Upper lobe of right lung (tissue), 1 donor: ENCODE measurements at regions not wholly inside any gene's neighbourhood (a gene's known extent, or its start where the extent isn't known, plus 50 kb on each side); places are given as distances from the start of the nearest gene placed in this dataset.
A peak's percentile ranks its signal among the peaks of the same experiment; 100 is the strongest.

ENCODE experiments used
- ATAC-seq: fragments of 200-7000 bp; cut with Tn5 transposase; one replicate; pipeline ENCODE4 v1.9.1; 2020; ENCODE audit warnings: mild to moderate bottlenecking, moderate library complexity
- DNase-seq: peaks from one replicate; pipeline ENCODE4 v3.0.0-alpha.2; 2020
- H3K27ac ChIP-seq: fragments of 200-600 bp; one replicate; pipeline ENCODE4 v1.8.0; 2022
- H3K27me3 ChIP-seq: fragments of 200-600 bp; one replicate; pipeline ENCODE4 v1.8.0; 2022; ENCODE audit warnings: mild to moderate bottlenecking
- H3K36me3 ChIP-seq: fragments of 200-600 bp; one replicate; pipeline ENCODE4 v1.8.0; 2022
- H3K4me1 ChIP-seq: fragments of 200-600 bp; one replicate; pipeline ENCODE4 v1.8.0; 2022
- H3K4me3 ChIP-seq: fragments of 200-600 bp; one replicate; pipeline ENCODE4 v1.8.0; 2022; ENCODE audit warnings: mild to moderate bottlenecking
- H3K9me3 ChIP-seq: fragments of 200-600 bp; one replicate; pipeline ENCODE4 v1.8.0; 2022
- intact Hi-C: fragments of 100-400 bp; cut with DNase I; formaldehyde crosslinking; loops from one replicate; pipeline ENCODE4 v1.11.0; 2022
- TF ChIP-seq, protein P1 (sequence below): fragments of 200-600 bp; IDR thresholded peaks from one replicate; pipeline ENCODE4 v1.8.0; 2022; ENCODE audit warnings: antibody characterized with exemption
- donor health status: DM: no; HTN: yes; CAD: no; lungs with severe emphysema.

GRCh38 chr18:64717026-64717425 is 568.1 kb upstream of the LINC00305 start:
- H3K36me3 ChIP-seq, result no peaks in the 10 kb centered on the region
- TF ChIP-seq, protein P1, sequence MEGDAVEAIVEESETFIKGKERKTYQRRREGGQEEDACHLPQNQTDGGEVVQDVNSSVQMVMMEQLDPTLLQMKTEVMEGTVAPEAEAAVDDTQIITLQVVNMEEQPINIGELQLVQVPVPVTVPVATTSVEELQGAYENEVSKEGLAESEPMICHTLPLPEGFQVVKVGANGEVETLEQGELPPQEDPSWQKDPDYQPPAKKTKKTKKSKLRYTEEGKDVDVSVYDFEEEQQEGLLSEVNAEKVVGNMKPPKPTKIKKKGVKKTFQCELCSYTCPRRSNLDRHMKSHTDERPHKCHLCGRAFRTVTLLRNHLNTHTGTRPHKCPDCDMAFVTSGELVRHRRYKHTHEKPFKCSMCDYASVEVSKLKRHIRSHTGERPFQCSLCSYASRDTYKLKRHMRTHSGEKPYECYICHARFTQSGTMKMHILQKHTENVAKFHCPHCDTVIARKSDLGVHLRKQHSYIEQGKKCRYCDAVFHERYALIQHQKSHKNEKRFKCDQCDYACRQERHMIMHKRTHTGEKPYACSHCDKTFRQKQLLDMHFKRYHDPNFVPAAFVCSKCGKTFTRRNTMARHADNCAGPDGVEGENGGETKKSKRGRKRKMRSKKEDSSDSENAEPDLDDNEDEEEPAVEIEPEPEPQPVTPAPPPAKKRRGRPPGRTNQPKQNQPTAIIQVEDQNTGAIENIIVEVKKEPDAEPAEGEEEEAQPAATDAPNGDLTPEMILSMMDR, result no peak
- H3K9me3 ChIP-seq, result no peaks in the 10 kb centered on the region
- no peak for ATAC-seq
- no peak overlapping the region for H3K27ac ChIP-seq
- H3K4me3 ChIP-seq, result no peak overlapping the region
- intact Hi-C loops, result no loop called here
- no peaks in the 10 kb centered on the region for H3K4me1 ChIP-seq
- no peak for DNase-seq
- no peaks in the 10 kb centered on the region for H3K27me3 ChIP-seq

DNA sequence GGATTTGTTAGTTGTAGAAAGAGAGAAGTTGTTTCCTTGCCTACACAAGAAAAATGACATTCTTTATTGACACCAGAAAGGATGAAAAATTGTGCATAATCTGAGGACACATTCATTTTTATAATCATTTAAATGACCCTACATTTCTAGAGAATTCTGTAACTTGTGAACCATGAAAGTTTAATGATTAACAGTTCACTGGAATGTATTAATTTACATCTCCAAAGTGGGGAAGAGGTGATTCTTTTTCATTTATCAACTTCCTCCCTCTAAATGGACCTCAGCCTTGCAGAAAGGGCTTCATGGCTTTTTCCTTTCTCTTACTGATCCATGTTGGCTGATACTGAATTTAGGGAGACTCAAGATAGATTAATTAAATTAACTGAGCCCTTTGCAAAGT is 565.2 kb upstream of the LINC00305 start:
- H3K27ac ChIP-seq, result no peak overlapping the region
- DNase-seq (no peak), ATAC-seq (no peak)
- H3K36me3 ChIP-seq, result no peaks in the 10 kb centered on the region
- TF ChIP-seq, protein P1, result no peak
- no peaks in the 10 kb centered on the region for H3K9me3 ChIP-seq
- intact Hi-C loops, result no loop called here
- no peak overlapping the region for H3K4me3 ChIP-seq
- H3K4me1 ChIP-seq, result no peaks in the 10 kb centered on the region
- no peaks in the 10 kb centered on the region for H3K27me3 ChIP-seq

DNA sequence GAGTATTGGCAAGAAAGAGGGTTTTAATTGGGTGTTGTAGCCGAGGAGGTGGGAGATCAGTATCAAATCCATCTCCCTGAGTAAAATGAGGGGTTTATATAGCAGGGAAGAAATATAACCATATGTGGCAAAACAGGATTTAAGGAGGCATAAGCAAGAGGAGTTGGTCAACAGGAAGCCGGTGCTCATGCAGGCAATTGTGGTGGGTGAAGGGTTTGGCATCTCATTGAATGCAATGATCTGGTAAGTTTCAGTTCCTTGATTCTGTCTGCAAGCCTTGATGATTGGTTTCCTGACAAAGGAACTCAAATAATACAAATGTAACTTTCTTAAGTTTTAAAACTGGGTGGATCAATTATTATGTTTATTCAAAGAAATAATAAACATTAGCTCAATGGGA is 564.4 kb upstream of the LINC00305 start:
- Histone ChIP-seq H3K27ac (no peak overlapping the region), H3K27me3 (no peaks in the 10 kb centered on the region), H3K4me3 (no peak overlapping the region), H3K36me3 (no peaks in the 10 kb centered on the region), H3K9me3 (no peaks in the 10 kb centered on the region), H3K4me1 (no peaks in the 10 kb centered on the region)
- ATAC-seq (peak; percentile 79), DNase-seq (no peak)
- TF ChIP-seq, protein P1, result no peak
- intact Hi-C loops, result no loop called here

DNA sequence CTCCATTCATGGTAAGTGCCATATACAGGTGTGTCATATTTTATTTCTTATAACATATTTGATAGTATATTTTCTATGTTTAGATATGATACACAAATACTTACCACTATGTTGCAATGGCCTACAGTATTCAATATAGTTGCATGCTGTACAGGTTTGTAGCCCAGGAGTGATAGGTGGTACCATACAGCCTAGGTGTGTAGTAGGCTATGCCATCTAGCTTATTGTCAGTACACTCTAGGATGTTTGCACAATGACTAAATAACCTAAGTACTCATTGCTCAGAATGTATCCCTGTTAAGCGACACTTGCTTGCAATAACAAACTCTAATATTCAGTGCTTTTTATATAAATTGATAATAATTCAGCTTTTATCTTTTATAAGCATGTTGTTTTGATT is 563.1 kb upstream of the LINC00305 start:
- Histone ChIP-seq H3K4me3 (no peak overlapping the region), H3K4me1 (no peaks in the 10 kb centered on the region), H3K36me3 (no peaks in the 10 kb centered on the region), H3K27ac (no peak overlapping the region), H3K9me3 (no peaks in the 10 kb centered on the region), H3K27me3 (no peaks in the 10 kb centered on the region)
- DNase-seq (no peak), ATAC-seq (no peak)
- intact Hi-C loops, result no loop called here
- TF ChIP-seq, protein P1, result no peak

DNA sequence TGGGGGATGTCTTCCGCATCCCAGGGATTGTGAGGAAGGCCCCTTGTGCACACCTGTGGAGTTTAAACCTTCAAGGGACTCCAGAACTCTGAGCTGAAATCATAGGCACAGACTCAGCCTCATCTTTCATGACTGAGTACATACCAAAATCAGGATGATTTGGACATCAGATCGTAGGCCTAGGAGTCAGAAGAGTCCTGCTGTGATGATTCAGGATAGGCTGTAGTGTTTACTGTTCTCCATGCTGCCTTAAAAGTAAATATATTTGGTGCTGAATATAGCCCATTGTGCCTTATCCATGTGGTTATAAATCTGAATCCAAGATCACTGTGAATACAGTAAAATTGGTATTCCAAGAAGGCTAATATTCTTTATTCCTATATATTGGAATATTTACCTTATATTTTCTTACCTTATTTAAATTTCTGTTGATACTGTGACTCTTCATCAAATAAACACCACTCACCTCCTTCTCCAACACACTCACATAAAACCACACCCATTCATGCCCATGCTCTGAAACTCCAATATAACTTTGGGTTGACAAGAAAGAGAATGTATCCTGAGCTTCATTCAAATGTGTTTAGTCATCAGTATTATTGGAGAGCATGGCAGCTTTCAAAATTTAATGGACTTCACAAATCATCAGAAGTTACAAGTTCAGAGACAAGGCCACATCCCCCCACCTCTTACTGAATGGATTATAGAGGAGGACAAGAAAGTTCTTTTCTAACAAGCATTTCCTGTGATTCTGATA is 561.4 kb upstream of the LINC00305 start:
- H3K9me3 ChIP-seq, result no peaks in the 10 kb centered on the region
- intact Hi-C loops, result no loop called here
- H3K4me3 ChIP-seq, result no peak overlapping the region
- H3K27me3 ChIP-seq, result no peaks in the 10 kb centered on the region
- TF ChIP-seq, protein P1, result no peak
- DNase-seq (no peak), ATAC-seq (no peak)
- no peak overlapping the region for H3K27ac ChIP-seq
- no peaks in the 10 kb centered on the region for H3K4me1 ChIP-seq
- H3K36me3 ChIP-seq, result no peaks in the 10 kb centered on the region

DNA sequence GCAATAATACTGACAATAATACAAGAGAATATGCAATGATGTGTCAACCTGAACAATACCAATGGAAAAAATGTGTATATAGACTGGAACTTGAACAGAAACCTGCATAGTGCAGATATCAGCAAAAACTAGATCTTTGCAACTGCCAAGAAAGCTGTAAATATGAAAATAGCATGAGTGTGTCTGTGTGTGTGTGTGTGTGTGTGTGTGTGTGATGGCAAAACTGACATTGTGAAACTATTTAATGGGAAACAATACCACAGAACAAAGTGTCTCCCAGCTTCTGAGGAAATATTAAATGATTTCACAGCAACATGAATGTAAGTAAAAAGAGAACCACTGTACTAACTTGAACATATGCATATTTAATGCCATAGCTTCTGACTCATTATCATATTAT is 558.2 kb upstream of the LINC00305 start:
- H3K27ac ChIP-seq, result no peak overlapping the region
- no peaks in the 10 kb centered on the region for H3K27me3 ChIP-seq
- peak; percentile 62 for ATAC-seq
- no peak overlapping the region for H3K4me3 ChIP-seq
- no peaks in the 10 kb centered on the region for H3K36me3 ChIP-seq
- no peaks in the 10 kb centered on the region for H3K4me1 ChIP-seq
- intact Hi-C loops, result no loop called here
- TF ChIP-seq, protein P1, result no peak
- no peak for DNase-seq
- H3K9me3 ChIP-seq, result no peaks in the 10 kb centered on the region
